GM21576 (cell line): ENCODE measurements at regions not wholly inside any gene's neighbourhood (a gene's known extent, or its start where the extent isn't known, plus 50 kb on each side); places are given as distances from the start of the nearest gene placed in this dataset.

Experiments
- ATAC-seq: cut with Tn5 transposase; IDR thresholded peaks from one replicate; pipeline ENCODE4 v1.9.1; 2021; ENCODE audit warnings: mild to moderate bottlenecking, moderate library complexity; ENCODE audit not compliant: unreplicated experiment

- no peak for ATAC-seq
These were observed 474.2 kb downstream of the EPHA4 start for GRCh38 chr2:221097949-221098348.

- no peak for ATAC-seq
These were observed 471.5 kb downstream of the EPHA4 start for GRCh38 chr2:221100467-221101089.

GRCh38 chr2:221102896-221103688, 469.0 kb downstream of the EPHA4 start:
- peak; percentile 65 for ATAC-seq

DNA sequence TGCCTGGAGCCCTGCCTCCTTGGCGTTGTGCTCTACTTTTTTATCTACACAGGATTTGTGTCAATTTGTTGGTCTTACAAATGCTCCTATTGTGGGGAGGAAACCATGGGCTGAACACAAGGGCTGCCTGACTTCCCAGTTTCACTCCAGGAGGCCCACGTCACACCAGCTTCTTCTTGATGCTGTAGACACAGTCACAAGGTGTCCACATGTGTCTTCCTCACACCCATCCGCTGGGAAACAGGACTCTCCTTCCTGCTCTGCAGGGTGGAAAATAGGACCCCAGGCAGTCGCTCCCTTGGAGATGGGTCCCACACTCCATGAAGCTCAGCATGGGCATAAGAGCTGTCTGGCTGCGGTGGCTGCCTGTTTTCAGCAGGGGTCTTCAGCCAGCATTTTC, 468.2 kb downstream of the EPHA4 start:
- no peak for ATAC-seq

GRCh38 chr2:221104361-221104811, 467.7 kb downstream of the EPHA4 start:
- no peak for ATAC-seq

DNA sequence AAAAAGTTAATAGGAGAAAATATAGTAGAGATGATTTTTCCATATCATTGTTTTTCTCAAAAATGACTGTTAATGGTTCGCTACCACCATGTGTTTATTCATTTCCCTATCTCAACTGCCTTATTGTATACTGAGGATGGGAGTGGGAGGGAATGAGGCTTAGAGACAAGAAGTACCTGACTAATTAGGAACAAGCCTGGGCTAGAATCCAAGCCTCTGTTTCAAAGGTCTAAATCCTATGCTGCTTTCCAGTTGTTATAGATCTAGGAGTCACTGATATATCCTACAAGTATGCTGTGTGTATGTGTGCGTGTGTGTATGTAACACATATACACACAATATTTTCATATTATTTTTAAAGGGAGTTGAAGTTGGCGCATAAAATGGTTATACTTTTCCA, 465.9 kb downstream of the EPHA4 start:
- no peak for ATAC-seq

DNA sequence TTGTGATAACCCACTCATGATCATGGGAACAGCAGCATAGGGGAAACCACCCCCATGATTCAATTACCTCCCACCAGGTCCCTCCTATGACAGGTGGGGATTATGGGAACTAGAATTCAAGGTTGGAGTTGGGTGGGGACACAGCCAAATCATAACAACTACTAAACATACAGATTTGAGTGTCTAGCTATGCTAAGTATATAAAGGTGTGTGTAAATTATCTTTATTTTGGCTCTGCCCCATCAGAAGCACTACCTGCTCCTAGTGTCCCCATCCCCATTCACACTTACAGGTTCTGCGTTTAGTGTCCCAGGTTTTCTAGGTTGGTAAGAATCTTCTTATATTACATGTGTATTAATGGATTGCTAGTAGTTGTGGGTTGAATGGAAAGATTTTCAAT, 464.7 kb downstream of the EPHA4 start:
- ATAC-seq: no peak

- ATAC-seq: no peak
These were observed 462.6 kb downstream of the EPHA4 start for GRCh38 chr2:221109552-221109951.

- ATAC-seq: no peak
These were observed 460.4 kb downstream of the EPHA4 start for GRCh38 chr2:221111739-221112138.

DNA sequence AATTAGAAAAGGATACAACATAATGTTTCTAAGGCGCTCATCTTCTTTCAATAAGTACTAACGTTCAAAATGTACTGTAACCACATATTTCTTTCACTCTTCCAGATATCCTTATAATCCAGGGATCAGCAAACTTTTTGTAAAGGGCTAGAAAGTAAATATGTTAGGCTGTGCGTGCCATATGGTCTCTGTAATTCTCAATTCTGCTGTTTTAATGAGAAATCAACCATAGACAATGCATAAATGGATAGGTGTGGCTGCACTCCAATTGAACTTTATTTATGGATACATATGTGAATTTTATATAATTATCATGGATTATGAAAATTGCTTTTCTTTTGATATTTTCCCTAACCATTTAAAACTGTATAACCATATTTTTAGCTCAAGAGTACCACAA, 459.4 kb downstream of the EPHA4 start:
- ATAC-seq: no peak

GRCh38 chr2:221115944-221116343, 456.2 kb downstream of the EPHA4 start:
- no peak for ATAC-seq

DNA sequence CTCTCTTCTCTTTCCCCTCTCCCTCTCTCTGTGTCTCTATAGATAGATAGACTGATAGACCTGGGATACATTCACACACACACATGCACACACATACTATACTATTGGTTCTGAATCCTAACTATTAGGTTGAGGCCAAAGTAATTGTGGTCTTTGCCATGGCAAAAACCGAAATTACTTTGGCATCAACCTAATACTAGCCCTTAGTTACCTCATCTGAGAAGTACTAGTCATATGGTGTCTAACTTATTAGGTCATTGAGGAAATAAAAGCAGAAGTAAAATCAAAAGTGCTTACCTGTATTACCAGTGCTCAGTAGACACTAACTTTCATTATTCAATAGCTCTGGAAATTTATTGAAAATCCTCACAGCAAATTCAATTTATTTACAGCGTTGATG, 451.5 kb downstream of the EPHA4 start:
- ATAC-seq: peak; percentile 78

DNA sequence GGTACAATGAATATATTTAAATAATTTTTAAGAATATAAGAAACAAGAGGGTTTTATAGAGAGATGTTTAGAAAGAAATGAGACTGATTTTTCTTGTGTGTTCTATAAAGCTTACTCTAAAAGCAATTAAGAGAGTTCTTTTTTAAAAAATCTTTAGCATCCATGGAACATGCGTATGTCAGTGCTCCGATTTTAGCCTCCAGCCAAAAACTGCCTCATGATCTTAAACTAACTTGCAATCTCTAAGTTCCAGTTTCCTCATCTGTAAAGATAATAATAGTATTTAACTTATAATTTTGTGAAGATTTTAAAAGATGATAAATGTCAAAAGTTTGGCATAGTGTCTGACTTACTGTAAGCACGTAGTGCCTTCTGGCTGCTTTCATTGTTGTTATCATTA, 448.7 kb downstream of the EPHA4 start:
- no peak for ATAC-seq

DNA sequence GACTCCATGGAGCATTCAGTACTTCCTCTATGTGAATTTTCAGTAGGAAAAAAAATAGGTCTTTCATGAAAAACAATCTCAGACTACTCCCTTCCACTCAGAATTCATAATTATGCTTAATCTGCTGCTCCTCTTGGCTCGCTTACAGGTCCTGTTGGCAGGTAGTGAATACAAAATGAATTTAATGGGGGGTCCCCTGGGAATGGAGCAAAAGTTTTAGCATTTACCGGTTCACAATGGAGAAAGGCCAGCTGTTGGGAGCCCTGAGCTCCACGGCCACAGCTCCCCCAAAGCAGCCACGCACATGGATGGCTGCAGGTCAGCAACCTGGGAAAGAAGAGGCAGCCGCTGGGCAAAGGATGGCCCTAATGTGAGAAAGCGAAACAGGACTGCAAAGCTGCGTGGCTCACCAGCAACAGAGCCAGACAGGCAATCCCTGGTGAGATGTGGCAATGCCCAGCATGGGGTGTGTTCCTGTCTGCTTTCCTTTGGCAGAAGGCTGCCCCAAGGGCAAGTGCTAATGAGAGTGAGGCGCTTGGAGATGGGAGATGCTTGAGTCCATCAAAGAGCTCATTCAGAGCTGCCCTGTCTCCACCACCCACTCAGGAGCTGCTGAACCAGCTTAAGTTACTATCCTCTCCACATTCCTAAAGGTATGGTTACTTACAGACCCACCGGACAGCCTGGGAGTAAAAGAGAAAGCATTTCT, 447.4 kb downstream of the EPHA4 start:
- ATAC-seq: no peak

- ATAC-seq: no peak
These were observed 446.4 kb downstream of the EPHA4 start for GRCh38 chr2:221125691-221126090.

- no peak for ATAC-seq
These were observed 442.4 kb downstream of the EPHA4 start for GRCh38 chr2:221129657-221130056.

DNA sequence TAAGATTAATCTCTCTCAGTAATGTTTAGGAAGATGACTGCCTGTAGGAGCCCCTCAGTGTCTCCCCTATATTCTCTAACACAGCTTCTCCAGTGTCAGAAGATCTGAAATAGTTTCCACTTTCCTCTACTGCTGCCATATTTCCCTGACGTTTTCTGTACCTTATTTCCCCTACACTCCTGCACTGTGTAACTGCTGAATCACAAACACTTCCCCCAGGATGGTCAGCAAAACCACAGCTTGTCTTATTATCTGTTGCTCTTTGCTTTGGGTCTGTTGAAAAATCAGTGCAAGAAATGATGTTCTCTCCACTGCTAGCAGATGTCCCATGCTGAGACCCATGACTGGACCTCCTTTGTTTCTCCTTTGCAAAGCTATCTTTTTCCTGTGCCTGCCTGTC, 441.7 kb downstream of the EPHA4 start:
- no peak for ATAC-seq

DNA sequence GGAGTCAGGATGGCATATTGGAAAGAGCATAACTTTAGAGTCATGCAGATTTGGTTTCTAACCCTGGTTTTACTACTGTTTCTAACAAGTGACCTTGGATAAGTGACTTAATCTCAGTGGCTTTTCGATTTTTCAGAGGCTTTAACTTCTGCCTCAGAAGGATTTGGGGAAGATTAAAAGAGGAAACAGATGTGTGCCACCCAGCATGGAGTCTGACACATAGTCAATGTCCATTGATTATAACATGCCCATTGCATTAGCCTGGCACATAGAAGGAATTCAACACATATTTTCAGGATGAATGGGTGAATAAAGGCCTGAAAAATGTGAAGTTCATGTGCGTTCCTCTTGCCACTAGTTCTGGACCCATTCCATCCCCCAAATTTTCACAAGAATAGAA, 438.2 kb downstream of the EPHA4 start:
- ATAC-seq: no peak

GRCh38 chr2:221134718-221135117, 437.4 kb downstream of the EPHA4 start:
- ATAC-seq: no peak

DNA sequence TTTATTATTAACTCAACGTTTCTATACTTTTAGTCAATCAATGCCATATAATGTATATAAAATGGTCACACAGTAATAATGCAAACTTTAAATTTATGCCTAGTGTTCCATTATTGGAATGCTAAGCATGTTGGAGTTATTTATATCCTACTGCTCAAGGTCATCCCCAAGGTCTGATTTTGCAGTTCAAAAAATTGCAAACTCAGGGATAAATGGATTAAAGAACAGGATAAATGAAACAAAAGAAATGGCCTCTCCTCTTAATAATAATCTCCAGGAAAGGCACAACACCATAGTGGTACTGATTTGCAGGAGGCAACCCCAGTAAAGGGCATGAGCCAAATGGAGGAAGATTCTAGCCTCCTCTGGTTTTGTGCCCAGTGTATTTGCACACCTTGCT, 436.4 kb downstream of the EPHA4 start:
- ATAC-seq: no peak

GRCh38 chr2:221137385-221137784, 434.7 kb downstream of the EPHA4 start:
- peak; percentile 62 for ATAC-seq

GRCh38 chr2:221142341-221142740, 429.8 kb downstream of the EPHA4 start:
- no peak for ATAC-seq
